ENCODE measurements at regions not wholly inside any gene's neighbourhood (a gene's known extent, or its start where the extent isn't known, plus 50 kb on each side); places are given as distances from the start of the nearest gene placed in this dataset.

GRCh38 chr15:38756441-38756840 is 191.8 kb upstream of the RASGRP1 start:
- 0 out of 2 replicates have a peak, but pooled peaks cover 4% of the 10 kb centered on the region for H3K4me1 ChIP-seq (ENCODE audit: low read length)
- no peaks in the 10 kb centered on the region for H3K79me2 ChIP-seq (ENCODE audit: low read length)
- H3K9me3 ChIP-seq (replicated peaks; ENCODE audit: insufficient read depth, low read length) = no peaks in the 10 kb centered on the region
- no peak for DNase-seq
- no peaks in the 10 kb centered on the region for H3K9me2 ChIP-seq (replicated peaks; ENCODE audit: insufficient read depth, low read length)
- H4K20me1 ChIP-seq (ENCODE audit: insufficient read depth, low read length) = no peaks in the 10 kb centered on the region
- H3F3A ChIP-seq (ENCODE audit: insufficient read depth, low read length) = no peaks in the 10 kb centered on the region
- H3K27me3 ChIP-seq (replicated peaks; ENCODE audit: insufficient read depth, low read length) = no peaks in the 10 kb centered on the region
- no peak overlapping the region for H3K27ac ChIP-seq (ENCODE audit: low read length)
- H2AFZ ChIP-seq (ENCODE audit: low read length) = no peak overlapping the region
- H3K36me3 ChIP-seq (replicated peaks; ENCODE audit: insufficient read depth, low read length) = no peaks in the 10 kb centered on the region
- no peak for TF ChIP-seq EZH2phosphoT487 (IDR thresholded peaks at IDR 0.05; ENCODE audit: low read length)
- no peak for TF ChIP-seq EZH2 (optimal IDR thresholded peaks at IDR 0.05; ENCODE audit: low read depth, low read length)
- TF ChIP-seq CTCF (IDR thresholded peaks at IDR 0.05; ENCODE audit: low read length) = no peak
- H3K9ac ChIP-seq (ENCODE audit: low read length) = no peak overlapping the region
- no peak overlapping the region for H3K4me3 ChIP-seq (ENCODE audit: low read length)
- no peak overlapping the region for H3K4me2 ChIP-seq (ENCODE audit: low read depth, low read length)

- Histone ChIP-seq H3K27me3 (replicated peaks; ENCODE audit: insufficient read depth, low read length) (no peaks in the 10 kb centered on the region), H2AFZ (ENCODE audit: low read length) (no peak overlapping the region), H3K9me3 (replicated peaks; ENCODE audit: insufficient read depth, low read length) (no peaks in the 10 kb centered on the region), H3K79me2 (ENCODE audit: low read length) (no peaks in the 10 kb centered on the region), H3K4me1 (ENCODE audit: low read length) (0 out of 2 replicates have a peak, but pooled peaks cover 4% of the 10 kb centered on the region), H3K9ac (ENCODE audit: low read length) (no peak overlapping the region), H3K4me2 (ENCODE audit: low read depth, low read length) (no peak overlapping the region), H3K4me3 (ENCODE audit: low read length) (no peak overlapping the region), H3K36me3 (replicated peaks; ENCODE audit: insufficient read depth, low read length) (no peaks in the 10 kb centered on the region), H3K27ac (ENCODE audit: low read length) (no peak overlapping the region), H4K20me1 (ENCODE audit: insufficient read depth, low read length) (no peaks in the 10 kb centered on the region), H3F3A (ENCODE audit: insufficient read depth, low read length) (no peaks in the 10 kb centered on the region), H3K9me2 (replicated peaks; ENCODE audit: insufficient read depth, low read length) (no peaks in the 10 kb centered on the region)
- TF ChIP-seq CTCF (IDR thresholded peaks at IDR 0.05; ENCODE audit: low read length) (no peak), EZH2phosphoT487 (IDR thresholded peaks at IDR 0.05; ENCODE audit: low read length) (no peak), EZH2 (optimal IDR thresholded peaks at IDR 0.05; ENCODE audit: low read depth, low read length) (no peak)
- DNase-seq = no peak
These were observed 193.4 kb upstream of the RASGRP1 start for GRCh38 chr15:38758043-38758442.

GRCh38 chr15:38761681-38762080 is 197.1 kb upstream of the RASGRP1 start:
- no peaks in the 10 kb centered on the region for H3K9me3 ChIP-seq (replicated peaks; ENCODE audit: insufficient read depth, low read length)
- no peak overlapping the region for H2AFZ ChIP-seq (ENCODE audit: low read length)
- H3K79me2 ChIP-seq (ENCODE audit: low read length) = no peaks in the 10 kb centered on the region
- no peaks in the 10 kb centered on the region for H3K27me3 ChIP-seq (replicated peaks; ENCODE audit: insufficient read depth, low read length)
- H3F3A ChIP-seq (ENCODE audit: insufficient read depth, low read length) = no peaks in the 10 kb centered on the region
- no peak overlapping the region for H3K9ac ChIP-seq (ENCODE audit: low read length)
- H3K27ac ChIP-seq (ENCODE audit: low read length) = no peak overlapping the region
- no peaks in the 10 kb centered on the region for H3K4me1 ChIP-seq (ENCODE audit: low read length)
- TF ChIP-seq CTCF (IDR thresholded peaks at IDR 0.05; ENCODE audit: low read length) = no peak
- no peak for TF ChIP-seq EZH2 (optimal IDR thresholded peaks at IDR 0.05; ENCODE audit: low read depth, low read length)
- no peak for TF ChIP-seq EZH2phosphoT487 (IDR thresholded peaks at IDR 0.05; ENCODE audit: low read length)
- no peak overlapping the region for H3K4me2 ChIP-seq (ENCODE audit: low read depth, low read length)
- no peaks in the 10 kb centered on the region for H3K9me2 ChIP-seq (replicated peaks; ENCODE audit: insufficient read depth, low read length)
- no peaks in the 10 kb centered on the region for H4K20me1 ChIP-seq (ENCODE audit: insufficient read depth, low read length)
- H3K36me3 ChIP-seq (replicated peaks; ENCODE audit: insufficient read depth, low read length) = no peaks in the 10 kb centered on the region
- no peak for DNase-seq
- no peak overlapping the region for H3K4me3 ChIP-seq (ENCODE audit: low read length)

Data from MM.1S (cell line).